Midbrain (tissue), 1 donor: ENCODE measurements at regions not wholly inside any gene's neighbourhood (a gene's known extent, or its start where the extent isn't known, plus 50 kb on each side); places are given as distances from the start of the nearest gene placed in this dataset.

Source experiments
- DNase-seq: peaks from one replicate; lab custom pipeline; 2025; lab: John Stamatoyannopoulos, UW

DNA sequence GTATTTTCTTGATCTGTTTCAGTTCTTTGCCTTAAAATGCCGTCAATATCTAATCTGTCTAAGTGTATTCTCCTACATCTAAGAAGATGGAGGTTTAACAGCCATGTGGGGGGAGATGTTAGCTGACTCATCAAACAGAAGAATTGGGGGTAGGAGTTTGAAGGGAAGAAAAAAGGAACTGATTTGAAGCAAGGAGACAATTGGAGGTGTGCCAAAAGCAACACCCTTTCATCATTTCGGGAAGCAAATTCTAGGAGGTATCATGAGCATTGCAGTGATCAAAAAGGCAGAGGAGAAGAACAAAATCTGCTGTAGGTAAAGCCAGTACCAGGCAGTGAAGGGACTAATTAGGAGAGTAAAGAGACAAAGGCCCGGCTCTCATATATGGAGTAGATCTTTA is 337.3 kb upstream of the TBC1D5 start:
- no peak for DNase-seq

DNA sequence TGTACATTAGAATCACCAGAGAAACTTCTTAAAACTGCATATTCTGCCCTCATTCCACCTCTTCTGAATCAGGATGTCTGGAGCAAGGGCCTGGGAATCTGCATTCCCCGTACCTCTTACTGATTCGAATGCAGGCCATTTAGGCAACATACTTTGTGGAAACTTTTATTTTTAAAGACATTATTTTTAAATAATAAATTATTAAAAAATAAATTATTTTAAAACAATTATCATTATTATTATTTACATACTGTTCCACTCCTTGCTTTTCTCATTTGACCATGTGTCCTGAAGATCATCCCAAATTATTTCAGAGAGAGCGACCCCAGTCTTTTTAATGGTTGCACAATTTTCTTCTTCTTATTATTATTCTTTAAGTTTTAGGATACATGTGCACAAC is 336.6 kb upstream of the TBC1D5 start:
- DNase-seq = no peak

DNA sequence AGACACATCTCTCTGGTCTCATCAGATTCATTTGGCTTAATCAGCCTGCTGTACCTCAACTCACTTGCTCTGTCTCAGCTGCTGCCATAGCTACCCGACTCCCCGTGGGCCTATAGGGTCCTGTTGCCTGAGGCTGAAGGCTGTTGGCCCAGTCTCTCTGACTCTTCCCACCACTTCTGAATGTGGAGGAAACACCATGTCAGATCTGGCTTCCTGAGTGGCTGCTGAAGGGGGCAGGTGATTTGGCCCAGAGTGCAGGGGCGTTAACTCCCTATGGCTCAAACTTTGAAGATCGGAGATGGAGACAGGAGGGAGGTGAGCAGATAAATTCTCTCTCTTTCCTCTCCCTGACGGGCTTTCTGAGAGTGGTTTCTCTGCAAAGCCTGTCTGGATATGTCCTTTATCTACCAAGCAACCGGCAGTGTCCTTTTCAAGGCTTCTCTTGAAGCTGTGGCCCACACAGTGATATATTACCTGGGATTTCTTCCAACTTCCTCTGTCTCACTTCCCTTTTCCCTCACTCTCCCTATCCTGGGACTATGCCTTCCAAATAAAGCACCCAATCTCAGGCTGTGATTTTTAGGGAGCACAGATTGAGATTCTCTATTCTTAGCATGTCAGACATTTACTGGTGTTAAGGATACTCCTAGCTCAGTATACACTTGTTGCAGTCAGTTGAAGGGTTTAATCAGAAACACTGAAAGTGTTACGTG is 334.9 kb upstream of the TBC1D5 start:
- DNase-seq = no peak

DNA sequence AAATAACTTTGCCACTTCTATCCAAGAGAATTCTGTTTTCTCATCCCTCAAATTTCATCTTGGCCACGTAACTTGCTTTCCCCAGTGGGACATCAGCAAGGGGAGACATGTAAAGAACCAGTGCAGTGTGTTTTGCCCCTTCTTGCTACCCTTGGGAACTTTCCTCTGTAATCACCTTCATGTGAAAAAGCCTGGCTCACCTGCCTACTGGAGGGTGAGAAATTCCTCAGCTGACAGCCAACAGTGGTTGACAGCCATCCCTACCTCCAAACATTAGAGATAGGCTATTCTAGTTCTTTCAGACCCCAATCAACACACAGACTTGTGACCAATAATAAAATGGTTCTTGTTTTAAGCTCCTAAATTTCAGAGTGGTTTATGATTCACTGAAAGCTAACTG is 333.9 kb upstream of the TBC1D5 start:
- DNase-seq = no peak

DNA sequence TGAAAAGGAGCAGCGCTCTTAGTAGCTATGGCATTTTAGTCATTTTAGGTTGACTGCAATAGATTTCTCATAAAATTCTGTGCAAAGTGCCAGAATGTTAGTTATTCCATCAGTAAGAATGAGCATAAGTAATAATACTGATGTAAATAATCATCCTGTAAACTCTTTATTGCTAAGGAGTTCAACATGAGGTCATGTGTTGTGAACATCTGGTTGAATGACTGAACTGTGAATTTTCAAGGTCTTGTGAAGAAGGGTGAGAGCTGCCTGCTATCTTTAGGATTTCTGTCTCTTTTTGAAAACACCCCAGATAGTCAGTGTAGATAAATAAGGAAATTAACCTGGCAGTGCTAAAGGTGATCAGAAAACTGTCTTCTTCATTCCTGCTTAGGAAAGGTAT is 333.4 kb upstream of the TBC1D5 start:
- no peak for DNase-seq

DNA sequence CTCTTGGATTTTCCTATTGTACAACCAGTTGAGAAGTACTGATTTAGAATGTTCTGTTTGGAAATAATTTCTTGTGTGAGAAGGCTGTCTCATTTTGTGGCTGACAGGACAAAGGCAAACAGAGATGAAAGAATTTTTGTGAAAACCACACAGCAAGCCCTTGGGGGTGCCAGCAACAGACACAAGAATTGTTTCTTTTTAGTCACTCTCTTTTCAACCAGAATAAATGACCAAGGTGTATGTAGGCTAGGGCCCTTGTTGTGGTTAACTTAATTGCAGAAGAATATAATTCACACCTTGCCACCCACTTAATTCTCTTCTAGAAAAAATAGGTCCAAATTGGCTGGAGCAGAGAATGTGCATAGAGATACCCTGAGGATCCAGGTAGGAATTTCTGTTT is 329.4 kb upstream of the TBC1D5 start:
- DNase-seq = no peak

DNA sequence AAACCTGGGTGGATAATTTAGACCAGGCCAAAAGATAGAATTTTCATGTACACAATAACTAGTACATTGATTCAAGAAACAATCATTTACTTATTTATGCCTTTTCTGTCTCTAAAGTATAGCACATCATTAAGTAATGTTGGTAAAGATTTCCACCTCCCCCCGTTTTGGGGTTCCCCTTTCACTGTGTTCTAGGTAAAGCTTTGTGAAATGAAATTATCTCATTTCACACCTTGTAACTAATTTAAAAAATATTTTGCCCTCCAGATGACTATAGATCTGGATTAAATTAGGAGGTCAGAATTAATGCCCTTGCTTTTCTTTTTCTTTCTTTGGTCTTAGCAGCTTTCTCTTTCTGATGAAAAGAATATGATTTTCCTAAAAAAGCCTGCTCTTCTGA is 328.5 kb upstream of the TBC1D5 start:
- no peak for DNase-seq

DNA sequence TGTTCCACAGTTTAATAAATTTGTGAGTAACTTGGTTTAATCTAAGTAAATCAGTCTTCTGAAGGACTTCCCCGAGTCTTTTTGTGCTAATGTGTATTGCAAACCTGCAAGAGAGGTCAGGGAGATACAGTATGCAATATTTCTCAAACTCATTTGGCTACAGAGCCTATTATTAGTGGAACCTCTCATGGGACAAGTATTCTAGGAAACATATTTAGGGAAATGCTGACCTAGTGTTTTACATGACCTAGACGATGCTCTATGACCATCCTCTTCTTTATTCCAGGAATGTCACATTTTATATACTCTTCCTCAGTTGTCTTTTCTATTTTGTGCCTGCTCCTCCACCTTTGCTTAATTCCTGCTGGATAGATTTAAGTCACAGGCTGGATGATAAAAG is 327.8 kb upstream of the TBC1D5 start:
- no peak for DNase-seq

DNA sequence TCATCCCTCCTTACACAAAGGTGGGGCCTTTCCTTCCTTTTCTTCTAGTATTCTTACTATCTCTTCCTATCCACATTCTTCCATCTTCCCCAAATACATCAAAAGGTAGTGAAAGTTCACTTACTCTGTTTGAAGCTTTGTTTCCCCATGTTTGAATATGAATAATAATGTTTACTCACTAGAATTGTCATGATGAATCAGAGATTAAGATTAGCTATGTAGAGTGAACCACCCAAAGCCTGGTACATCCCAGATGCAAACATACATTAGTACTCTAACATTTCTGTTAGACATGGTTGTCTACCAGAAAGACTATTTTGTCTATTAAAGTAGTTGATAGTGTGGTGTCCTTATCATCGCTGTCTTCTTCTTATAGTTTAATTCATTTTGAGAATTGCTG is 327.1 kb upstream of the TBC1D5 start:
- DNase-seq = no peak

DNA sequence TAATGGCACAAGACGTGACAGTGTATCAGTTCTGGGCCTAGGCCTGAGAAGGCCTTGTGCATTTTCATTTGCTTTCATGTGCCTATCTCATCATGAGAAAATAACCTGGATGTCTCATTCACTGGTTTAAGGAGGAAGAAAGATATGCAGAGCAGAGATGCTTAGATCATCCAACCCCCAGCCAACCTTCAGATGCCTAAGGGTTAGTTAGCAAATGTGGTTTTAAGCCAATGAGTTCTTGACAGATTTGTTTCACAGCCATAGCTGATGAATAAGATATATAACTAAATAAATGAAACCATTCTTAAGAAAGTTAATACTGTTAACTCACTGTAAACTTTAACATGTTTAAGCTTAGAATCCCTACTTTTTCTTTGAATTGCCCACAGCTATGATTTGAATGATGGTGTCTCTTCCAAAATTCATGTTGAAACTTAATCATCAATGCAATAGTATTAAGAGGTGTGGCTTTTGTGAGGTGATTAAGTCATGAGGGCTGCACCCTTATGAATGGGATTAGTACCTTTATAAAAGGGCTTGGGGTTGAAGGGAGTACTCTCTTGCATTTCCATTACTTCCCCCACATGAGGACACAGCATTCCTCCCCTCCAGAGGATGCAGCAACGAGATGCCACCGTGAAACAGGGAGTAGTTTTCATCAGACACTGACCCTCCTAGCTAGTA is 324.6 kb upstream of the TBC1D5 start:
- no peak for DNase-seq

DNA sequence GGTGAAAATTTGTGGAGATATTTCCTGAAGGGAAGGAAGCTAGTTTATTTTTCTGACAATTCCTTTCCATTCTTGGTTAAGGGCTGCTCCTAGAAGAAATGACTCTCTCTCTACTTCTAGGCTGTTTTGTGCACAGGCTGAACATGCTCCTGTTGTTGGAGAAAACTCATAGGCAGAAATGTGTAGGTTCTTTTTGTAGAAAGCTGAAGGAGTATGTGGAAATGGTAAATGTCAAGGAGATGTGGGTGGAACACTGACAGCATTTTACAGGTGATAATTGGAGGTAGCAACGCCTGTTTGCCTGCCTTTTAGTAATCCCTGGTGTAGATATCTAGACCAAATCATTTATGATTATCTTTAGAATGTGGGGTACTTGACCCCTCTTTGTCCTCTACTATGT is 322.2 kb upstream of the TBC1D5 start:
- no peak for DNase-seq

DNA sequence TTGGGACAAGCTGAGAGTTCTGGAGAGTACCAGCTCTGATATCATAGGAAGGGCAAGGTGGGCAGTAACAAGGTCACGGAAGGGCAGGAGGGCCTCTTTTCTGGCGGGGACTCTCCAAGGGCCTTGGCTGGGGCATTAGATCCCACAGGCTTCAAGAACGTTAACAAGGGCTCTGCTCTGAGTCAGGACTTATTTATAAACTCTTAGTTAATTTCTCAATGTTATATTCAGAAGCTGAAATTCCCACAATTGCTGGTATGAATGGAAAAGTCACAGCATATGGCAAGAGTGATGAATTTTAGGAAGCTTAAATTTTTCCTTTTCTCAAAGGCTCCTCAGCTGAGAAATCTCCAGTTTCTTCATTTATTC is 320.2 kb upstream of the TBC1D5 start:
- DNase-seq = no peak

DNA sequence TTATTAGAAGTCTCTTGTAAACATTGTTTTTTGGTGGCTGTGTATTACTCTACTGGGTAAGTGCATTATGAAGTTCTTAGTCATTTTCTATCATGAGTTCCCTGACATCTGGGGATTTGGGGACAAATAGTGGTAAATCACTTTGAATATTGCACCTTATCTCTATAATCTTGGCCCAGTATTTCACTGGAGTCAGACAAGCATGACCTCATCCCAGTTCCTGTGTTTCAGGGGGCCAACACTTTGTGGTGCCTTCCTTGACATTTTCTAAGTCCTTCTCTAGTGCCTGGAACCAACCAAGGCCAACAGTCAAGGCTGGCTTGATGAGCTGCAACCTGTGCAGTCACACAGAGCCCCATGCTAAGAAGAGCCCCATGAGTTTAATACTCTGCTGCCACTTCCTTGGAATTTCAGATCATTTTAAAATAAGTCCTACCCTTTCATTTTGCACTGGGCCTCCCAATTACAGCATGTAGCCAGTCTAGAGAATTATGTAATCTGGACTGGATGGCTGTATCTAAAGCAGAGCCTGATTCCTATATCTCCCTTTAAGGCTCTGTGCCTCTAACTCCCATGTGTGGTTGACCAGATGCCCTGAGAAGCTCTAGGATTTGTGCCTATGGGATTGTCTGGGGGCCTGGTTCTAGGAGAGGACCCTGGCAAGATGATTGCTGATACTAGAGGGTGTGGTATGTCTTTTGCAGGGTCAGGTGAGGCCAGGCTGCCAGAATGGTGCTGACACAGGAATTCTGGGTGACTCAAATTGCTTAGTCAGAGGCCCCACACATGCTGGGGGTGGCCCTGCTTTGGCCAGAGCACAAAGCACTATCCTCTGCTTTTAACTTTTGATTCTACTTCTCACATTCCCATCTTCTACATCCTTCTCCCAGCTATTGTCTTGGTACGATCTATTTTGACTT is 319.6 kb upstream of the TBC1D5 start:
- no peak for DNase-seq

DNA sequence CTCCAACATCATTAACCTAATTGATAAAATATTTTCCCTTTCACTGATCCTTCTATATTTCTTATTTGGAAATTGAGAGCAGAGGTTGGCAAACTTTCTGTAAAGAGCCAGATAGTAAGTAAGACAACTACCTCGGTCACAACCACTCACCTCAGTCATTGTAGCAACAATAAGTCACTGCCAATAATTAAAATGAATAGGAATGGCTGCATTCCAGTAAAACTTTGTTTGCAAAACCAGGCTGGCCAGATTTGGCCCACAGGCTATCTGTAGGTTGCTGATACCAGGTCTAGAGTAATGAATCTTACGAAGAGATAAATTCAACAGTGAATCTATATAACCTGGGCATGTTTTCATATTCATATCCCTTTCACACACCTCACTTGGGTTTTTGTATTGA is 316.2 kb upstream of the TBC1D5 start:
- DNase-seq = no peak

DNA sequence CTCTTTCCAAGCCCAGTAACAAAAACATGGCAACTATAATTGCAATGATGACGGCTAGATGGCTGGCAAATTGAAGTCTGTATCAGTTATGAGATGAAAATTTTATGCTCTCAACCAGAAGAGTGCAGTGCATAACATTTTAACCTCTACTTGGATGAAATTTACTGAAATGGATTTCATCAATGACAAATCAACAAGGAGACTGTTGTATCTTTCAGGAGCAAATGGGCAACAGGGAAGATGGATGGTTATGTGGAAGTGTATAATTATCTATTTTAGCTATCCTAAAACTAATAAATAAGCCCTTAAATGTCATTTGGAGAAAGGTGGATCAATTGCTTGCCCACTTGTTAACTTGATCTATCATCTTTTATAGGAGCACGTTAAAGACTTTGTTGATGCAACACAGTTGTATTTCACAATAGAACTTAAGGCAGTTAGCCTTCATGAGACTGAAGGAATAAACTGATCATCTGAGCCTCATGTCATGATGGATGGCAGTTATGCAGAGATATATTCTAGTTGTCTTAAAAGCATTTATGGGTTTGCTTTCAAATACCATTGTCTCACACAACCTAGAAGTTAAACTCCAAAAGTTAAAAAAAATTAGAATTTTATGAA is 315.1 kb upstream of the TBC1D5 start:
- no peak for DNase-seq

DNA sequence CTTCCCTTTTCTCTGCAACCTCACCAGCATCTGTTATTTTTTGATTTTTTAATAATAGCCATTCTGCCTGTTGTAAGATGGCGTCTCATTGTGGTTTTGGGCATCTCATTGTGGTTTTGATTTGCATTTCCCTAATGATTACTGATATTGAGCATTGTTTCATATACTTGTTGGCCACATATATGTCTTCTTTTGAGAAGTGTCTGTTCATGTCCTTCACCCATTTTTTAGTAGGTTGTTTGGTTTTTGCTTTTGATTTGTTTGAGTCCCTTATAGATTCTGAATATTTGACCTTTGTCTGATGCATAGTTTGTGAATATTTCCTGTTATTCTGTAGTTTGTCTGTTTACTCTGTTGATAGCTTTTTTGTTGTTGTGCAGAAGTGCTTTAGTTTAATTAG is 312.2 kb upstream of the TBC1D5 start:
- DNase-seq = no peak

DNA sequence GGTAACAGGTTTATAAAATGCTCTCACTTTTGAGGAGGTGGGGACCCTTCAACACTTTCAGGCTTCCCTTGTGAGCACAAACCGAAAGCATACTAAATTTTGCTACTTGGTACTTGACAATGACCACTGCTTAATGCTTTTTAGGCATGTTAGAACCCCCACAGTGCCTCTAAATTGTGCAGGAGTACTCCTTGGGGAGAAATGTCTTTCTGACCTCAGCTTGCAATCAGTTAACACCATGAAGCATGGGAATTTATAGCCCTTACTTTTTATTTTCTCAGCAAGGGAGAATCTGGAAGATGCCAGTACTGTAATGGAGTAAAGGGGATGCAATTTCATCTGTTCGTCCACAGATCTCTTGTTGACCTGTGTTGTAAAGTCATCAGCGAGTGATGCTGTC is 308.9 kb upstream of the TBC1D5 start:
- no peak for DNase-seq

DNA sequence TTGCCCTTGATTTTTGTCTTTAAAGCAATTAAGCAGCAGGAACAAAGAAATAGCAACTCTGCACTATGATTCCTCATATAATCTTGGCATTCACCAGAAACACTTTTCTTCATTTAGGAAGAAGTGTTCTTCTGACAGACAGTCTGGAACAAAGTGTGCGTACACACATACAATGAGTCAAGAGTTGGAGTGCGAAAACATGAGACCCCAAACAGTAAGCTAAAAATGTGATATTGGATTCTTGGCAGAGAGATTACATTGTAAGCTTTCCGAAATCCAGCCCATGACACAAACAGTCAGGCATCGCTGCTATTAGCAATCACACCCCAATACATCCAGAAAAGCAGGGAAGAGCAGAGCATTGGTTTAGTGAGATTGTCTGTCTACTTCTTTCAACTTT is 306.7 kb upstream of the TBC1D5 start:
- DNase-seq = no peak

DNA sequence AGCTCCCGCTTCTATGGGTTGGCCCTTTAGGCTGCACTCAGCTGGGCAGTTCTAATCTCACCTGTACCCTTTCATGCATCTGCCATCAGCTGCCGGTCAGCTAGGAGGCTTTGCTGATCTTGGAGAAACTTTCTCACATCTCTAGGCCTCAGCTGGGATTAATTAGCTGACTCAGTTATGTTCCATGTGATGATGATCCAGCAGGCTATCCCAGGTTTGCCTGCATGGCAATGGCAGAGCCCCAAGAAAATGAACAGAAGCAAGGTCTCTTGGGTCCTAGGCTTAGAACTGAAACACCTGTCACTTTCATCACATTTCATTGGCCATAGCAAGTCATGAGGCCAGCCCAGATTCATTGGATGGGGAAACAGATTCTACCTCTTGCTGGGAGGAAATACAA is 304.6 kb upstream of the TBC1D5 start:
- DNase-seq = no peak

DNA sequence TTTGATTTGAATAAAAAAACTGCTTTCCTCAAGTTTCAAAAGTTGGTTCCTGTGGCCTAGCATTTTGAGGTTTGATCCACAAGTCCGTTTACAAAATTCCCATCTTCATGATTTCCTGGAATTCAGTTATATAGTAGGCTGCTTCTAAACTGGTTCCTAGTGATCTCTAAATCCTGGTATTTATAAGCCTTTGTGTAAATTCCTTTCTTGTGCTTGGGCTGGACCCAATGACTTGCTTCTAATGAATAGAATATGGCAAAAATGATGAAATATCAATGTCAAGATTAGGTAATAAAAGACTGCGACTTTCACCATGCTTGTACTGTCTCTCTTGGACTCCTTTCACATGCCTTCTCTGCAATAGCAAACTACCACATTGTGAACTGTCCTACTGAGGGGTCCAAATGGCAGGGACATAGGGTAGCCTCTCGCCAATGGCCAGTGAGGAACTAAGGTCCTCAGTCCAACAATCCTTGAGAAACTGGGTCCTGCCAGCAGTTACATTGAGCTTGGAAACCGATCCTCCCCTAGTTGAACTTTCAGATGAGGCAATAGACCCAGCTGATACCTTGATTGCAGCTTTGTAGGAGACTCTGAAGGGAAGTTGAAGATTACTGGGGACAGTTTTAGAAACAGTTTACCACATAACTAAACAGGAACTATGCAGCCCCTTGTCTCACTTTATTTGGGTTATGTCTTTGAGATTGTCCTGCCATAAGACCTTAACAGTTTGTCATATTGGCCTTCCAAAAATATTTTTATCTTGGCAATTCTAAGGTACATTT is 303.9 kb upstream of the TBC1D5 start:
- DNase-seq = no peak

DNA sequence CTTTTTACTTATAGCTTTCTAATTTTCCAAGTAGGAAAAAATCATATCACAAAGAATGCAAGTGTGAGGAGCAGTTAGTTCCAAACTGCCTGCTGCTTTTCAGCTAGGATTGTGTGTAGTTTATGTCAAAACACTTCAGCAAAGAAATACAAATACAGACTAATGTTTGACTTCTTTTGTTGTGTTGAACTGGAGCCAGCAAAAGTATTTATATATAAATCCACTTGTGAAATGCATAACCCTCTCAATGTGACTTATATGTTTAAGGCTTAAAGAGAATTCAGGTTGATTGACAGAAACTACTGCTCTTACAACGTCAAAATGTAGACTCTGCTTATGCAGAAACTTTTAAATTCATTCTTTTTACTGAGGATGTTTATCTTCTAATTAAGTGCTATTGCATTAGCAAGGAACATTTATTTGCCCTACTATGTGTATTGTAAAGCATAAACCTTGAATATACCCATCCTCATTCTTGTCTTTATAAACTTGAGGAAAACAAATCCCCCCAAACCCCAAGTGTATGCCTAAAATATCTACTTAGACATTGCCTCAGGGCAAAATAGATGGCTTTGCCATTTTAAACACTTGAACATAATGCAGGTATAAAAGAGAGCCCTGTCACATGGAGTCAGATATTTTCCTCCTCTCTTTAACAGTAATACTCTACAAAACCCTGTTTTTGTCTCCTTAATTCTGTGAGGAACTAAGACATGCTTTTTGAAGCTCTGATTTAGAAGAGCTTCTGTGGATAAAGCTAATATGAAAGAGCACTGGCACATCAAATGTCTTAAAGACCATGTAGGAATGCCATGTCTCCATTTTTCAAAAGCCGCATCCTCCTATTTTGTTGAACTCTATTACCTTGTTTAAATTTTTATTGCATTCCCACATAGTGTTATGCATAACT is 302.8 kb upstream of the TBC1D5 start:
- no peak for DNase-seq
